ENCODE measurements at regions not wholly inside any gene's neighbourhood (a gene's known extent, or its start where the extent isn't known, plus 50 kb on each side); places are given as distances from the start of the nearest gene placed in this dataset.

DNA sequence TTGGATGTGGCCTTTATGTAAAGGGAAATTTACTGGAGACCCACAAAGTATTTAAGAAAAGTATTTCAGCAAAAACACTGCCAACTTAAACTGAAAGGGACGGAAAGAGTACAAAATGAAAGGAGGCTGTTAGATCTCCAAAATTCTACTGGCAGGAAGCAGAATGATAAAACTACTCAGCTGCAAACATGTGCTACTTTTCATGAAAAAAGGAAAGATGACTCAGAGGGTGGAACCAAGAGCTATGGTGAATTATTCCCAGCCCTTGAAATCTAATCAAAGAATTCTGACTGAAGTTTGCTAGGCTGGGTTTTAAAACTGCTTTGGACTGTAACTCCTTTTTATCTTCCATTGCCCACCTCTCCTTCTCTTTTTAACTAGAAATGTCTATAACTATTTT, 58.6 kb upstream of the ZBED3 start (continued):
- TF ChIP-seq CREB1 (CRISPR knock-in tag; IDR thresholded peaks at IDR 0.05; ENCODE audit: low read depth) (no peak), ZNF331 (CRISPR knock-in tag; IDR thresholded peaks at IDR 0.05; ENCODE audit: low read depth) (no peak), STAT1 (IDR thresholded peaks at IDR 0.05; ENCODE audit: unreplicated experiment) (no peak), POLR2AphosphoS5 (IDR thresholded peaks at IDR 0.05; ENCODE audit: low read depth) (no peak)
- TF ChIP-seq, protein P1, sequence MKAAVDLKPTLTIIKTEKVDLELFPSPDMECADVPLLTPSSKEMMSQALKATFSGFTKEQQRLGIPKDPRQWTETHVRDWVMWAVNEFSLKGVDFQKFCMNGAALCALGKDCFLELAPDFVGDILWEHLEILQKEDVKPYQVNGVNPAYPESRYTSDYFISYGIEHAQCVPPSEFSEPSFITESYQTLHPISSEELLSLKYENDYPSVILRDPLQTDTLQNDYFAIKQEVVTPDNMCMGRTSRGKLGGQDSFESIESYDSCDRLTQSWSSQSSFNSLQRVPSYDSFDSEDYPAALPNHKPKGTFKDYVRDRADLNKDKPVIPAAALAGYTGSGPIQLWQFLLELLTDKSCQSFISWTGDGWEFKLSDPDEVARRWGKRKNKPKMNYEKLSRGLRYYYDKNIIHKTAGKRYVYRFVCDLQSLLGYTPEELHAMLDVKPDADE (IDR thresholded peaks at IDR 0.05): no peak
- TF ChIP-seq, protein P2, sequence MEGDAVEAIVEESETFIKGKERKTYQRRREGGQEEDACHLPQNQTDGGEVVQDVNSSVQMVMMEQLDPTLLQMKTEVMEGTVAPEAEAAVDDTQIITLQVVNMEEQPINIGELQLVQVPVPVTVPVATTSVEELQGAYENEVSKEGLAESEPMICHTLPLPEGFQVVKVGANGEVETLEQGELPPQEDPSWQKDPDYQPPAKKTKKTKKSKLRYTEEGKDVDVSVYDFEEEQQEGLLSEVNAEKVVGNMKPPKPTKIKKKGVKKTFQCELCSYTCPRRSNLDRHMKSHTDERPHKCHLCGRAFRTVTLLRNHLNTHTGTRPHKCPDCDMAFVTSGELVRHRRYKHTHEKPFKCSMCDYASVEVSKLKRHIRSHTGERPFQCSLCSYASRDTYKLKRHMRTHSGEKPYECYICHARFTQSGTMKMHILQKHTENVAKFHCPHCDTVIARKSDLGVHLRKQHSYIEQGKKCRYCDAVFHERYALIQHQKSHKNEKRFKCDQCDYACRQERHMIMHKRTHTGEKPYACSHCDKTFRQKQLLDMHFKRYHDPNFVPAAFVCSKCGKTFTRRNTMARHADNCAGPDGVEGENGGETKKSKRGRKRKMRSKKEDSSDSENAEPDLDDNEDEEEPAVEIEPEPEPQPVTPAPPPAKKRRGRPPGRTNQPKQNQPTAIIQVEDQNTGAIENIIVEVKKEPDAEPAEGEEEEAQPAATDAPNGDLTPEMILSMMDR (conservative IDR thresholded peaks at IDR 0.05; ENCODE audit: low read depth in 2 of 2): no peak

DNA sequence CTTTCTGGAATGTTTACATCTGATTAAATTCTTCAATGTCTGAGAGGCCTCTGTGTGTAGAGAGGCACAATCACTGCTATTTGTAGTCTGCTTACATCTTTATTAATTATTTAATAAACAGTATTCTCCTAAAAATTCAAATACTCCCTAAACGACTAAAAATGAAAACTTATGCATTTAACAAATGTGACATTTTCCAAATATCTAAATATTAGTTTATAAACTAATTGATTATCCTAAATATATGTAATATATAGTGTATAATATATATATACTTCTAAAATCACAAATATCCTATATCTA, 57.7 kb upstream of the ZBED3 start:
- H3F3A ChIP-seq (replicated peaks; ENCODE audit: low read depth): no peaks in the 10 kb centered on the region
- Mint-ChIP-seq H3K4me3 (no peak overlapping the region), H3K27ac (no peak overlapping the region), H3K36me3 (ENCODE audit: low read depth) (no peaks in the 10 kb centered on the region), H3K4me1 (peaks cover 6% of the 10 kb centered on the region; the same call in 2 of the 3 replicates), H3K9me3 (no peaks in the 10 kb centered on the region), H3K27me3 (ENCODE audit: insufficient read depth, low read depth, poor library complexity) (no peaks in the 10 kb centered on the region)
- DNase-seq (ENCODE audit: low spot score): no peak
- H3K4me3 ChIP-seq: no peak overlapping the region
- ATAC-seq: no peak
- no peaks in the 10 kb centered on the region for H3K9me2 ChIP-seq (ENCODE audit: insufficient read depth)
- no peak overlapping the region for H3K4me2 ChIP-seq
- TF ChIP-seq STAT1 (IDR thresholded peaks at IDR 0.05; ENCODE audit: unreplicated experiment): no peak
- TF ChIP-seq, protein P3, sequence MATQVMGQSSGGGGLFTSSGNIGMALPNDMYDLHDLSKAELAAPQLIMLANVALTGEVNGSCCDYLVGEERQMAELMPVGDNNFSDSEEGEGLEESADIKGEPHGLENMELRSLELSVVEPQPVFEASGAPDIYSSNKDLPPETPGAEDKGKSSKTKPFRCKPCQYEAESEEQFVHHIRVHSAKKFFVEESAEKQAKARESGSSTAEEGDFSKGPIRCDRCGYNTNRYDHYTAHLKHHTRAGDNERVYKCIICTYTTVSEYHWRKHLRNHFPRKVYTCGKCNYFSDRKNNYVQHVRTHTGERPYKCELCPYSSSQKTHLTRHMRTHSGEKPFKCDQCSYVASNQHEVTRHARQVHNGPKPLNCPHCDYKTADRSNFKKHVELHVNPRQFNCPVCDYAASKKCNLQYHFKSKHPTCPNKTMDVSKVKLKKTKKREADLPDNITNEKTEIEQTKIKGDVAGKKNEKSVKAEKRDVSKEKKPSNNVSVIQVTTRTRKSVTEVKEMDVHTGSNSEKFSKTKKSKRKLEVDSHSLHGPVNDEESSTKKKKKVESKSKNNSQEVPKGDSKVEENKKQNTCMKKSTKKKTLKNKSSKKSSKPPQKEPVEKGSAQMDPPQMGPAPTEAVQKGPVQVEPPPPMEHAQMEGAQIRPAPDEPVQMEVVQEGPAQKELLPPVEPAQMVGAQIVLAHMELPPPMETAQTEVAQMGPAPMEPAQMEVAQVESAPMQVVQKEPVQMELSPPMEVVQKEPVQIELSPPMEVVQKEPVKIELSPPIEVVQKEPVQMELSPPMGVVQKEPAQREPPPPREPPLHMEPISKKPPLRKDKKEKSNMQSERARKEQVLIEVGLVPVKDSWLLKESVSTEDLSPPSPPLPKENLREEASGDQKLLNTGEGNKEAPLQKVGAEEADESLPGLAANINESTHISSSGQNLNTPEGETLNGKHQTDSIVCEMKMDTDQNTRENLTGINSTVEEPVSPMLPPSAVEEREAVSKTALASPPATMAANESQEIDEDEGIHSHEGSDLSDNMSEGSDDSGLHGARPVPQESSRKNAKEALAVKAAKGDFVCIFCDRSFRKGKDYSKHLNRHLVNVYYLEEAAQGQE (IDR thresholded peaks at IDR 0.05; ENCODE audit: unreplicated experiment): no peak
- TF ChIP-seq, protein P1 (IDR thresholded peaks at IDR 0.05): no peak
- no peak for TF ChIP-seq POLR2AphosphoS5 (IDR thresholded peaks at IDR 0.05; ENCODE audit: low read depth)
- no peak for TF ChIP-seq NANOG (IDR thresholded peaks at IDR 0.05; ENCODE audit: borderline replicate concordance)
- no peak for TF ChIP-seq EZH2 (IDR thresholded peaks at IDR 0.05; ENCODE audit: low read depth, unreplicated experiment)
- TF ChIP-seq CREB1 (CRISPR knock-in tag; IDR thresholded peaks at IDR 0.05; ENCODE audit: low read depth): no peak
- H4K20me1 ChIP-seq (replicated peaks; ENCODE audit: insufficient read depth): no peaks in the 10 kb centered on the region
- no peak overlapping the region for H2AFZ ChIP-seq
- no peaks in the 10 kb centered on the region for H3K4me1 ChIP-seq (ENCODE audit: insufficient read depth)
- H3K79me2 ChIP-seq (replicated peaks; ENCODE audit: insufficient read depth): no peaks in the 10 kb centered on the region
- no peaks in the 10 kb centered on the region for H3K27me3 ChIP-seq (ENCODE audit: insufficient read depth)
- no peak overlapping the region for H3K27ac ChIP-seq (ENCODE audit: low read depth)
- H3K36me3 ChIP-seq (ENCODE audit: insufficient read depth): no peaks in the 10 kb centered on the region

All from GM23338 (cell line).